ENCODE measurements at regions not wholly inside any gene's neighbourhood (a gene's known extent, or its start where the extent isn't known, plus 50 kb on each side); places are given as distances from the start of the nearest gene placed in this dataset.
A peak's percentile ranks its signal among the peaks of the same experiment; 100 is the strongest.
"Not testable (repeated sequence)": the region's sequence is repeated elsewhere in the genome, so short reads cannot be mapped to it uniquely, and the experiment has no call there.

- no peaks in the 10 kb centered on the region for H3K9me3 Mint-ChIP-seq
- peaks cover 0 to 2% (median 1%) of the 10 kb centered on the region in 4 donors for H3K4me1 Mint-ChIP-seq
- POLR2A ChIA-PET, result interaction anchor here (1.5 kb wide), 1 partner anchor 119 kb away, joined by 7 read pairs; no protein-coding TSS in a partner anchor
- no peak overlapping the region for H3K27ac Mint-ChIP-seq
- no peak for DNase-seq
- ATAC-seq, result no peak
- no peaks in the 10 kb centered on the region for H3K36me3 Mint-ChIP-seq
- peaks cover 0 to 1% (median 0%) of the 10 kb centered on the region in 5 donors for H3K27me3 Mint-ChIP-seq
- no peak overlapping the region for H3K4me3 Mint-ChIP-seq
Measured at GRCh38 chr3:153042088-153042487, 119.9 kb upstream of the RAP2B start.

GRCh38 chr3:153043729-153044328, 118.2 kb upstream of the RAP2B start:
- no peaks in the 10 kb centered on the region for H3K9me3 Mint-ChIP-seq
- peaks cover 0 to 1% (median 0%) of the 10 kb centered on the region in 5 donors for H3K27me3 Mint-ChIP-seq
- POLR2A ChIA-PET, result interaction anchor here (0.8 to 1.5 kb wide), 2 partner anchors 66 to 117 kb away, joined by 7 to 8 read pairs; no protein-coding TSS in a partner anchor
- H3K36me3 Mint-ChIP-seq, result no peaks in the 10 kb centered on the region
- ATAC-seq, result no peak
- peak overlapping the region in 1 of 10 donors; percentile 47 for H3K27ac Mint-ChIP-seq
- peak overlapping the region in 1 of 10 donors; percentile 15 for H3K4me3 Mint-ChIP-seq
- DNase-seq, result no peak
- peaks cover 0 to 2% (median 1%) of the 10 kb centered on the region in 4 donors for H3K4me1 Mint-ChIP-seq

GRCh38 chr3:153045150-153045549, 116.9 kb upstream of the RAP2B start:
- Mint-ChIP-seq H3K4me1 (peaks cover 0 to 2% (median 1%) of the 10 kb centered on the region in 4 donors), H3K36me3 (no peaks in the 10 kb centered on the region), H3K27ac (no peak overlapping the region), H3K9me3 (no peaks in the 10 kb centered on the region), H3K27me3 (peaks cover 0 to 1% (median 0%) of the 10 kb centered on the region in 5 donors), H3K4me3 (no peak overlapping the region)
- DNase-seq (no peak), ATAC-seq (no peak)
- POLR2A ChIA-PET, result no interaction called here

GRCh38 chr3:153050978-153051377, 111.0 kb upstream of the RAP2B start:
- POLR2A ChIA-PET, result no interaction called here

GRCh38 chr3:153051427-153052095, 110.5 kb upstream of the RAP2B start:
- no peak for DNase-seq
- H3K27ac Mint-ChIP-seq, result no peak overlapping the region
- ATAC-seq, result no peak
- POLR2A ChIA-PET, result no interaction called here
- H3K4me1 Mint-ChIP-seq, result no peaks in the 10 kb centered on the region
- no peaks in the 10 kb centered on the region for H3K9me3 Mint-ChIP-seq
- no peak overlapping the region for H3K4me3 Mint-ChIP-seq
- H3K27me3 Mint-ChIP-seq, result no peaks in the 10 kb centered on the region
- no peaks in the 10 kb centered on the region for H3K36me3 Mint-ChIP-seq

More at GRCh38 chr3:153050978-153051377, 111.0 kb upstream of the RAP2B start:
- Mint-ChIP-seq H3K27me3 (no peaks in the 10 kb centered on the region), H3K9me3 (no peaks in the 10 kb centered on the region), H3K4me3 (no peak overlapping the region), H3K36me3 (no peaks in the 10 kb centered on the region), H3K4me1 (no peaks in the 10 kb centered on the region), H3K27ac (no peak overlapping the region)
- ATAC-seq (no peak), DNase-seq (no peak)

GRCh38 chr3:153052096-153052460, 109.9 kb upstream of the RAP2B start:
- H3K4me1 Mint-ChIP-seq, result no peaks in the 10 kb centered on the region
- no peaks in the 10 kb centered on the region for H3K9me3 Mint-ChIP-seq
- H3K4me3 Mint-ChIP-seq, result no peak overlapping the region
- no peaks in the 10 kb centered on the region for H3K36me3 Mint-ChIP-seq
- POLR2A ChIA-PET, result no interaction called here
- DNase-seq (no peak), ATAC-seq (no peak)
- no peaks in the 10 kb centered on the region for H3K27me3 Mint-ChIP-seq
- H3K27ac Mint-ChIP-seq, result peak overlapping the region in 1 of 10 donors; percentile 13

- H3K4me1 Mint-ChIP-seq, result no peaks in the 10 kb centered on the region
- H3K27me3 Mint-ChIP-seq, result no peaks in the 10 kb centered on the region
- H3K9me3 Mint-ChIP-seq, result no peaks in the 10 kb centered on the region
- no peak for ATAC-seq
- no peak overlapping the region for H3K4me3 Mint-ChIP-seq
- POLR2A ChIA-PET, result no interaction called here
- DNase-seq, result no peak
- H3K36me3 Mint-ChIP-seq, result no peaks in the 10 kb centered on the region
- no peak overlapping the region for H3K27ac Mint-ChIP-seq
Measured at GRCh38 chr3:153055217-153055616, 106.8 kb upstream of the RAP2B start.

GRCh38 chr3:153055779-153056178, 106.2 kb upstream of the RAP2B start:
- H3K4me3 Mint-ChIP-seq, result no peak overlapping the region
- H3K9me3 Mint-ChIP-seq, result no peaks in the 10 kb centered on the region
- no peaks in the 10 kb centered on the region for H3K27me3 Mint-ChIP-seq
- no peaks in the 10 kb centered on the region for H3K36me3 Mint-ChIP-seq
- H3K27ac Mint-ChIP-seq, result no peak overlapping the region
- POLR2A ChIA-PET, result no interaction called here
- no peaks in the 10 kb centered on the region for H3K4me1 Mint-ChIP-seq
- ATAC-seq (no peak), DNase-seq (no peak)

- POLR2A ChIA-PET, H3K27me3 Mint-ChIP-seq, H3K9me3 Mint-ChIP-seq, ATAC-seq, H3K4me3 Mint-ChIP-seq, H3K36me3 Mint-ChIP-seq, DNase-seq, H3K4me1 Mint-ChIP-seq, H3K27ac Mint-ChIP-seq: not testable (repeated sequence)
Measured at GRCh38 chr3:153058031-153058688, 103.9 kb upstream of the RAP2B start.

GRCh38 chr3:153060346-153060745, 101.7 kb upstream of the RAP2B start:
- Mint-ChIP-seq H3K4me1 (peaks cover 0 to 3% (median 0%) of the 10 kb centered on the region in 4 donors), H3K27me3 (no peaks in the 10 kb centered on the region), H3K27ac (no peak overlapping the region), H3K9me3 (no peaks in the 10 kb centered on the region), H3K36me3 (no peaks in the 10 kb centered on the region), H3K4me3 (no peak overlapping the region)
- POLR2A ChIA-PET, result no interaction called here
- DNase-seq, result no peak
- ATAC-seq, result no peak

- no peak for DNase-seq
- no peak for ATAC-seq
- Mint-ChIP-seq H3K4me3 (no peak overlapping the region), H3K36me3 (no peaks in the 10 kb centered on the region), H3K4me1 (peaks cover 0 to 3% (median 0%) of the 10 kb centered on the region in 4 donors), H3K27ac (no peak overlapping the region), H3K27me3 (peaks cover 0 to 3% (median 0%) of the 10 kb centered on the region in 5 donors), H3K9me3 (no peaks in the 10 kb centered on the region)
- POLR2A ChIA-PET, result interaction anchor here (0.6 kb wide), 1 partner anchor 1262 kb away, joined by 3 read pairs; the partner anchor contains the start of gene DHX36
Measured at GRCh38 chr3:153061938-153062528, 100.0 kb upstream of the RAP2B start.

- no peaks in the 10 kb centered on the region for H3K36me3 Mint-ChIP-seq
- H3K27ac Mint-ChIP-seq, result peak overlapping the region in 1 of 10 donors; percentile 11
- ATAC-seq (no peak), DNase-seq (no peak)
- no peak overlapping the region for H3K4me3 Mint-ChIP-seq
- POLR2A ChIA-PET, result no interaction called here
- H3K27me3 Mint-ChIP-seq, result peaks cover 0 to 5% (median 0%) of the 10 kb centered on the region in 5 donors
- peaks cover 0 to 3% (median 0%) of the 10 kb centered on the region in 4 donors for H3K4me1 Mint-ChIP-seq
- no peaks in the 10 kb centered on the region for H3K9me3 Mint-ChIP-seq
Measured at GRCh38 chr3:153063337-153063736, 98.7 kb upstream of the RAP2B start.

- no peak overlapping the region for H3K4me3 Mint-ChIP-seq
Measured at GRCh38 chr3:153066983-153067382, 95.0 kb upstream of the RAP2B start.

More at GRCh38 chr3:153066983-153067382, 95.0 kb upstream of the RAP2B start:
- Mint-ChIP-seq H3K27me3 (peaks cover 0 to 7% (median 0%) of the 10 kb centered on the region in 5 donors), H3K4me1 (peaks cover 0 to 3% (median 1%) of the 10 kb centered on the region in 4 donors), H3K9me3 (no peaks in the 10 kb centered on the region), H3K36me3 (no peaks in the 10 kb centered on the region), H3K27ac (peak overlapping the region in 1 of 10 donors; percentile 4)
- POLR2A ChIA-PET, result no interaction called here
- ATAC-seq (no peak), DNase-seq (no peak)
